Keratinocyte (primary cell): ENCODE measurements at regions not wholly inside any gene's neighbourhood (a gene's known extent, or its start where the extent isn't known, plus 50 kb on each side); places are given as distances from the start of the nearest gene placed in this dataset.

Source experiments
- CTCF ChIP-seq, 3 experiments: IDR thresholded peaks in 1 of 3; conservative IDR thresholded peaks in 1 of 3; optimal IDR thresholded peaks in 1 of 3; 2 replicates in 2 of 3; 3 replicates in 1 of 3; pipeline versions ENCODE3 to v1.5.1; 2011; ENCODE audit warnings: low read length in 3 of 3, mild to moderate bottlenecking in 3 of 3, moderate library complexity in 2 of 3, control low read depth in 1 of 3, inconsistent platforms in 1 of 3; ENCODE audit not compliant: insufficient read depth in 2 of 3; ENCODE audit errors: extremely low read depth in 1 of 3
- EZH2 ChIP-seq: IDR thresholded peaks from one replicate; pipeline ENCODE4 v1.6.1; 2012; ENCODE audit warnings: inconsistent platforms, mild to moderate bottlenecking, low read length, moderate library complexity

GRCh38 chr22:49269928-49270327, 557.7 kb downstream of the BRD1 start:
- TF ChIP-seq CTCF (optimal IDR thresholded peaks at IDR 0.05 in 1 of 3, IDR thresholded peaks at IDR 0.05 in 1 of 3, conservative IDR thresholded peaks at IDR 0.05 in 1 of 3; ENCODE audit: extremely low read depth in 1 of 3, insufficient read depth in 2 of 3, low read length in 3 of 3) (no peak), EZH2 (no peak)
